GM19463 (cell line): ENCODE measurements at regions not wholly inside any gene's neighbourhood (a gene's known extent, or its start where the extent isn't known, plus 50 kb on each side); places are given as distances from the start of the nearest gene placed in this dataset.

ENCODE experiments used
- ATAC-seq: cut with Tn5 transposase; IDR thresholded peaks from one replicate; pipeline ENCODE4 v1.9.1; 2021; ENCODE audit warnings: mild to moderate bottlenecking, moderate library complexity; ENCODE audit not compliant: unreplicated experiment

DNA sequence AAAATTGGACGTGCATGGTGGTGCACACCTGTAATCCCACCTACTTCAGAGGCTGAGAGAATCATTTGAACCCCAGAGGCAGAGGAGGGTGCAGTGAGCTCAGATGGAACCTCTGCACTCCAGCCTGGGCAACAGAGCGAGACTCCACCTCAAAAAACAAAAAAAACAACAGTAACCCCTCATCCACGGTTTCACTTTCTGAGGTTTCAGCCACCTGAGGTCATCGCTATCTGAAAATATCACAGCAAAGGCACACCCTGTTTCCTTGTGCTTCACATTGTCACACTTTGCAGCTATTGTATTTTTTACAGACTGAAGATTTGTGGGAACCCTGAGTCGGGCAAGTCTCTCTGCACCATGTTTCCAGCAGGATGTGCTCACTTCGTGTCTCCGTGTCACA, 54.1 kb upstream of the FOXQ1 start:
- no peak for ATAC-seq

GRCh38 chr6:1256435-1257008, 55.4 kb upstream of the FOXQ1 start:
- no peak for ATAC-seq

- no peak for ATAC-seq
These were observed 56.1 kb upstream of the FOXQ1 start for GRCh38 chr6:1255636-1256365.

GRCh38 chr6:1254326-1254725, 57.6 kb upstream of the FOXQ1 start:
- no peak for ATAC-seq

GRCh38 chr6:1253816-1254215, 58.1 kb upstream of the FOXQ1 start:
- ATAC-seq, result no peak

- ATAC-seq, result no peak
These were observed 60.4 kb upstream of the FOXQ1 start for GRCh38 chr6:1251198-1252155.

DNA sequence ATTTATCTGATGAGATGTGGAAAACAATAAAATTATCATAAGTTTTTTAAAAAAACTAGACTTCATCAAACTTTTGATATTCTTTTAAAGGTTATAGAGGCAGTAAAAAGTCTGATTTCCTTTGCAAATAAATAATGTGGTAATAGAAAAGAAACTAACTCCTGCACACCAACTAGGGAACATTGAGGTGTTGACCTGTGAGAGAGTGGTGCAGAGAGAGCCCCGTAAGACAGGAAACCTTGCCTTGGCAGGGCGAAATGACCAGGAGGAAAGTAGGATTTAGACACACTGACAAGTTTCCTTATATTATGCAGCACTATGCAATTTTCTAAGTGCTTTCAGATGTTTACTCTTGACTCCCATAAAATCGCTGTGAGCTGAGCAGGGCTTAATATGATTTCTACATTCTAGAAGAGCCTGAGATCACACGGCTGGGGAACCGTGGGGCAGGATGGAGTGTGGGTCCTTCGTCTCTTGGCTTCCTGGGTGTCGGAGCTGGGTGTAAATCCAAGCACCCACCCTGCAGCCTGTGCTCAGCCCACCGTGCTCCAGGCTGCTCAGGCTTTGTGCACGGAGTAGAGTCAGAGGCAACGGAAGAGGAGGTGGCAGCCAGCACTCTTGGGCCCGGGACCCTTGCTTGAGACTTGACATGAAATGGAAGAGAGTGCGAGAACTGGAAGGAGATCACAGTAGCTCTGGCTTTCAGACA, 61.3 kb upstream of the FOXQ1 start:
- ATAC-seq, result no peak

DNA sequence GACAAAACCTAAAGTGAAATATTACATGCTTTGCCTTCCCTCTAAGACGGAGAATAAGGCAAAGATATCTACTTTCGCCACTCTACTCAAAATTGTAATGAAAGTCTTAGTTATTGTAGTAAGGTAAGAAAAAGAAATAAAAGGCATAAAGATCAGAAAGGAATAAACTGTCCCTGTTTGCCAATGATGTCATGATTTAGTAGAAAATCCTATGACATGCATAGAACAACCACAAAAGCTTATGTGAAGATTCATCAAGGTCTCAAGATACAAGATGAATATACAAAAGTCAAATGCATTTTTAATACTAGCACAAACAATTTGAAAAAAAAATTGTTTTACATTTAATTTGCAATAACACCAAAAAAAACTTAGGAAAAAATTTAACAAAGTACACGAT, 64.0 kb upstream of the FOXQ1 start:
- ATAC-seq, result no peak

DNA sequence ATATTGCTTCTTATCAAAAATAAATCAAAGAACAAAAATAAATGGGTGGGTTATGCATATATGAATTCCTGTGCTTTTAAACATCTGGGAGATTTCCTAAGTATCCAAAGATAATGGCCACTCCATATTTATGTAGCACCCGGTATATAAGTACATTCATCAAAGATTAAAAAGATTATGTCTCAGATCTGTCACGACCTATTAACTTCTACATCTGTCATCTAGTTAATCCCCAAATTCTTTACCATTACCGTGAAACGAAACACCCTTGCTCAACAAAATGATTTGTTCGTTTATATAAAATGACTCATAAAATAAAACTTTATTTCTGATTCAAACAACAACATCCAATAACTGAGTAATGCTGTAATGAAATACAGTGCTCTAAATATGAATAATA, 64.8 kb upstream of the FOXQ1 start:
- ATAC-seq, result no peak

GRCh38 chr6:1244941-1245340, 67.0 kb upstream of the FOXQ1 start:
- no peak for ATAC-seq

GRCh38 chr6:1244278-1244677, 67.6 kb upstream of the FOXQ1 start:
- ATAC-seq, result no peak

DNA sequence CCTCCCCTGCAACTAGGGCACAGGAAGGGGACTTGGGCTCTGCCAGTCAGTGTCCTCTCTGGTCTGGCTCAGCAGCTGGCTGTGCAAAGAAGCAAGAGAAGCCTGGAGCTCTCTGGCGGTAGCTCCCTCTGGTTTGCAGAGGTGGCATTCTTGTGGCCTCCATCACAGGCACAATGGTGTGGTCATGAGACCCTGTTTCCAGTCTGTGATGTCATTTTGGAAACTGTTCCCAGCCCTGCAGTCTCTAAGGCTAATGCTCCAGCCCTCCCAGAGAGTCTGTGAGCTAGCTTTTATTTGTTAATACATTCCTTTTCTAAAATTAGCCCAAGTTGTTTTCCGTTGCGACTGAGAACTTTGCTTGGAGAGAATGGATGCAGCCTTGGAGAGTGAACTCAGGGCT, 69.5 kb upstream of the FOXQ1 start:
- no peak for ATAC-seq

DNA sequence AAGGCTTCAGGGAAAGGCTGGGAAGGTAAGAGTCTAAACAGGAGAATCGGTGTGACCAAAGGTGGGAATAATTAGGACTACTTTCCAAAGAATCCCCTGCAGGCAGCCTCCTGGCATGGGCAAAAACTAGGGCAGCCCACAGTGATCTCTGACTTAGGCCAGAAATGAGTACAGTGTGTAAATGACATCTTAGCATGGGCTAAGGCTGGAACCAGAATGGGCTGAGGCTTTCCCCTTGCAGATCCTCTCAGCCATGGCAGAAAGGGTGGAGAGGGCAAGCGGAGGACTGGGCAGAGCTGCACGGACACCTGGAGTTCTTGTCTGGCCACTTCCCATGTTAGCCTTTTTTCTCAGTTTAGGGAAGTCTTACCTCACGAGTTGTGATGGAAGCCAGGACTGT, 69.9 kb upstream of the FOXQ1 start:
- no peak for ATAC-seq

- no peak for ATAC-seq
These were observed 71.1 kb upstream of the FOXQ1 start for GRCh38 chr6:1240766-1241318.

GRCh38 chr6:1239805-1240204, 72.1 kb upstream of the FOXQ1 start:
- no peak for ATAC-seq

GRCh38 chr6:1238040-1238439, 73.9 kb upstream of the FOXQ1 start:
- no peak for ATAC-seq

DNA sequence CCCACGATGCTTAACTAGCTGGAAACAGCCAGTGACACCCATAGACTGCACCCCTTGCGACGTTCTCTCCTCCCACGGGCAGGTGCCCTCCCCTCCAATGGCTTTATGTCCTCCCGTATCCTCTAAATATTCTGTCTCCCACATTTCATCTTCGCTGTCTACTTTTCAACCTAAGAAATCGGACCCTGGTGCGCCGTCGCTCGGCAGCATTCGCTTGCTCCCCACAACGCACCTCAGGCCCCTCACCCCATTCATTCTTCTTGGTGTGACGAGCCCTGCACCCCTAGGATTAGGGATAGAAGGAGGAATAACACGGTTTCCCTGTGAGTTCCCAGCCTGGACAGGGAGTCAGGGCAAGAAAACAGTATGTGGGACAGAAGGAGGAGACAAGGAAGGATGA, 74.3 kb upstream of the FOXQ1 start:
- ATAC-seq, result no peak

DNA sequence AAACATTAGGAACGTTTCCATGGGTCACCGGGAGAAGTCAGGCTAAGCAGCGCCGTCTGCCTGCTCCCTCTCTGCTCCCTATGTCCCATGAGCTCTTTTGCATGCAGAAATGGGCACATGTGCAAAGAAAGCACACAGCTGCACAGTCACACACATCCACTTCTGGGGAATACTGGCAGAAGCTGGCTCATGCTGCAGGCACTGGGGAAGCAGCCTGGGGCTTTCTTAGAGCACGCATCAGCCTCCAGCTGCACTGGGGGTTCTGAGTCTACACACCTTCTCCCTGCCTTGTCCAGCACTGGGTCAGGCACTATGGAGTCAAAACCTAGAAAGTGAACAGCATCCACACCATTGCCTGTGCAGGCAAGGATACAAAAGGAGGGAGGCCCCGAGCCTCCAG, 76.1 kb upstream of the FOXQ1 start:
- ATAC-seq, result no peak

DNA sequence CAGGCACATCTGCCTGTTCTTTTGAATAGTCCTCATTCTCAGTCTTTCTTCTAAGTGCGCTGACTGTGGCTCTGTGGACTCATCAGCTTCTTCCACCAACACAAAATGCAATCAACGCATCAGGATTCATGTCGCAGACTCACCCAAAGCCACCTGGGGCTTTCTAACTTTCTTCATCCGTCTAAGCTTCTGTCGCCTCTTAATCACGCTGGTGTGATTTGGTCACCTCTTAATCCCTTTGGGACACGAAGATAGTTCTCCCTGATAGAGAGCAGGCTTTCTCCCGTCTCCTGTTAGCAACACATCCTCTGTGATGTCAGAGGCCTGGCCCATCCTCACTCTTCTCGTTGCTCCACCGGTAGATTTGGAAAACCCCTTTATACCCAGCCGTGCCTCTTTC, 78.0 kb upstream of the FOXQ1 start:
- no peak for ATAC-seq

DNA sequence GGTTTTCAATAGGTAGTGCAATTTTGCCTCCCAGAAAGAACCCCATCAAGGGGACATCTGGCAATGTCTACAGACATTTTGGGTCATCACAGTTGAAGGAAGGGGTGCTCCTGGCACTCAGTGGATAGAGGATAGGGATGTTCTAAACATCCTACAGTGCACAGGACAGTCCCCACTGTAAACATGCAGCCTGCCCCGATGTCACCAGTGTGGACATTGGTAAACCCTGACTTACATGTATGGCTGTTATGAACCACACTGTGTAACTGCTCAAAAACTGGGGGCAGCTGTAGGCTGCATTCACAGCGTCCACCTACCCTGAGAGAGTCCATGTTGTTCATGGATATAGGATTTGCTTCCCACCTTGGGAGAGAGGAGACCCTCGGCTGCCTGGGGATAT, 79.3 kb upstream of the FOXQ1 start:
- ATAC-seq, result no peak

- ATAC-seq, result no peak
These were observed 80.0 kb upstream of the FOXQ1 start for GRCh38 chr6:1231941-1232340.
